ENCODE measurements at regions not wholly inside any gene's neighbourhood (a gene's known extent, or its start where the extent isn't known, plus 50 kb on each side); places are given as distances from the start of the nearest gene placed in this dataset.

DNA sequence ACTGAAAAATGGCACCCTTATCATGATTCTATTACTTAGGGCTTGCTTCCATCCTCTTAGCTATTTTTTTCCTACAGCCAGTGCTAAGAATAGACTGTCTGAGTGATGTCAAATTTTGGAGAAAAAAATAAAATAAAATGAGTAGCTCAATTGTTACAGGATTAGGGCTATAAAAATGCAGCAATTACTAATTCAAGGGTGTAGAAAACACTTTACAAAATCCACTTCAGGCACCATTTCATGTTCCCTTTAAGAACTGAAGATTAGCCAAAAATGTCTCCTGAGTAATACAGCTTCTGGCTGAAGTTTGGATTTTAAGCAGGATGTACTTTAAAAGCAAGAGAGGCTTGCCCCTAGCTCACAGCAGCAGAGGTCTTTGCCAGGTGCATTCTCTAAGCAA, 240.5 kb upstream of the IRX1 start:
- CTCF ChIA-PET (ENCODE audit: partially characterized antibody), result interaction anchor here (0.7 to 1.7 kb wide), 4 partner anchors 9 to 150 kb away, joined by 3 read pairs; no protein-coding TSS in a partner anchor
- H2BK12ac ChIP-seq (ENCODE audit: low read depth, low read length), result no peak overlapping the region

More for the DNA sequence above, 240.5 kb upstream of the IRX1 start:
- FAIRE-seq (no peak), DNase-seq (ENCODE audit: low read depth in 1 of 2, low spot score in 2 of 2) (no peak)
- no peaks in the 10 kb centered on the region for H4K20me1 ChIP-seq (replicated peaks in 1 of 2; ENCODE audit: control insufficient read depth in 1 of 2, insufficient read depth in 2 of 2, low read length in 2 of 2)
- no peak overlapping the region for H2BK20ac ChIP-seq (ENCODE audit: low read length)
- H3K4me3 ChIP-seq (ENCODE audit: extremely low read depth in 1 of 4, insufficient read depth in 2 of 4, low read depth in 3 of 4, low read length in 4 of 4), result no peak overlapping the region
- H3K9me3 ChIP-seq (ENCODE audit: insufficient read depth in 2 of 2, low read depth in 1 of 2, low read length in 1 of 2), result no peaks in the 10 kb centered on the region
- H3K79me1 ChIP-seq (ENCODE audit: low read depth, low read length), result no peaks in the 10 kb centered on the region
- no peak overlapping the region for H4K91ac ChIP-seq (replicated peaks; ENCODE audit: insufficient read length, low read length)
- H4K5ac ChIP-seq (ENCODE audit: insufficient read length, low read depth, low read length), result no peak overlapping the region
- no peaks in the 10 kb centered on the region; a peak in 1 of 7 replicates for H3K4me1 ChIP-seq (replicated peaks in 1 of 4; ENCODE audit: control insufficient read depth in 3 of 4, insufficient read depth in 4 of 4, low read length in 3 of 4)
- no peak overlapping the region for H3K56ac ChIP-seq (replicated peaks; ENCODE audit: insufficient read length, low read depth, low read length)
- no peak overlapping the region for H2BK120ac ChIP-seq (replicated peaks; ENCODE audit: low read depth, low read length)
- no peak overlapping the region for H2AK5ac ChIP-seq (ENCODE audit: low read depth, low read length)
- H3K27ac ChIP-seq (ENCODE audit: low read depth, low read length), result no peak overlapping the region
- no peak overlapping the region for H3K9ac ChIP-seq (replicated peaks in 1 of 4; ENCODE audit: extremely low read depth in 1 of 4, low read depth in 3 of 4, low read length in 3 of 4)
- no peak overlapping the region for H3K18ac ChIP-seq (ENCODE audit: extremely low read depth, low read length)
- H3K23ac ChIP-seq (ENCODE audit: insufficient read length), result no peak overlapping the region
- no peaks in the 10 kb centered on the region for H3K36me3 ChIP-seq (ENCODE audit: control insufficient read depth in 2 of 4, insufficient read depth in 4 of 4, low read length in 3 of 4)
- H2BK5ac ChIP-seq (ENCODE audit: low read depth, low read length), result no peak overlapping the region
- no peak overlapping the region for H4K8ac ChIP-seq (ENCODE audit: extremely low read depth, insufficient read depth, low read length)
- no peaks in the 10 kb centered on the region for H3K27me3 ChIP-seq (replicated peaks in 1 of 4; ENCODE audit: control insufficient read depth in 3 of 4, extremely low read depth in 1 of 4, insufficient read depth in 3 of 4, low read length in 3 of 4)
- no peak overlapping the region for H3K4me2 ChIP-seq (ENCODE audit: insufficient read depth in 1 of 2, low read depth in 2 of 2, low read length in 2 of 2)
- no peak overlapping the region for H3K14ac ChIP-seq (ENCODE audit: insufficient read length)
- no peak overlapping the region for H2AFZ ChIP-seq (ENCODE audit: low read length)
- no peaks in the 10 kb centered on the region for H3K79me2 ChIP-seq (ENCODE audit: control insufficient read depth in 1 of 2, insufficient read depth in 2 of 2, low read length in 2 of 2)
- POLR2A ChIA-PET (ENCODE audit: partially characterized antibody), result no interaction called here
- no peak overlapping the region for H2BK15ac ChIP-seq (ENCODE audit: low read length)
- no peak for TF ChIP-seq RXRA (IDR thresholded peaks at IDR 0.05; ENCODE audit: insufficient read depth, low read depth, low read length)
- no peak for TF ChIP-seq CREB1 (IDR thresholded peaks at IDR 0.05)
- no peak for TF ChIP-seq SRF (IDR thresholded peaks at IDR 0.05; ENCODE audit: low read depth, low read length)
- TF ChIP-seq RAD21 (IDR thresholded peaks at IDR 0.05 in 1 of 2, conservative IDR thresholded peaks at IDR 0.05 in 1 of 2; ENCODE audit: low read depth in 2 of 2, low read length in 2 of 2), result no peak
- no peak for TF ChIP-seq SIRT6 (IDR thresholded peaks at IDR 0.05; ENCODE audit: low read length)
- TF ChIP-seq CBX8 (IDR thresholded peaks at IDR 0.05; ENCODE audit: borderline replicate concordance, low read depth, low read length), result no peak
- no peaks in the 10 kb centered on the region for H3K23me2 ChIP-seq (ENCODE audit: low read depth, low read length)
- H3K4ac ChIP-seq (replicated peaks; ENCODE audit: insufficient read length, low read depth, low read length), result no peak overlapping the region
